ENCODE measurements at regions not wholly inside any gene's neighbourhood (a gene's known extent, or its start where the extent isn't known, plus 50 kb on each side); places are given as distances from the start of the nearest gene placed in this dataset.

DNA sequence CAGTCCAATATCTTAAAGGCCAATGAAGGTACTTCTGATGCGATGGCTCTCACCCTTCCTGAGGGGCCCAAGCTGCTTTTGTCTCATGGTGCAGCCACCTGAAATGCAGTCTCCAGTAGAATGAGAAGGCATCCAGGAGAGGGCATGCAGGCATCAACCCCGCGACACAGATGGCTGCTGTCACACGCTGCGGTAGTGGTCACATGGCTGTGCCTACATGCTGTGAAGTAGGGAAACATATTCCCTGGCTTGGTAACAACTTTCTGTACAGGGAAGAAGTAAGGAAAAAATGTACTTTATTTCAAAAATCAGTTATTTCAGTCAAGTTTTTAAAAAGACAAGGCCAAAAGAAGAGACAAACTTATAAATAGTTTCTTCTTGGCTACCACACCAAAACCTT lies 139.9 kb downstream of the TRIML1 start:
- TF ChIP-seq, protein P1, sequence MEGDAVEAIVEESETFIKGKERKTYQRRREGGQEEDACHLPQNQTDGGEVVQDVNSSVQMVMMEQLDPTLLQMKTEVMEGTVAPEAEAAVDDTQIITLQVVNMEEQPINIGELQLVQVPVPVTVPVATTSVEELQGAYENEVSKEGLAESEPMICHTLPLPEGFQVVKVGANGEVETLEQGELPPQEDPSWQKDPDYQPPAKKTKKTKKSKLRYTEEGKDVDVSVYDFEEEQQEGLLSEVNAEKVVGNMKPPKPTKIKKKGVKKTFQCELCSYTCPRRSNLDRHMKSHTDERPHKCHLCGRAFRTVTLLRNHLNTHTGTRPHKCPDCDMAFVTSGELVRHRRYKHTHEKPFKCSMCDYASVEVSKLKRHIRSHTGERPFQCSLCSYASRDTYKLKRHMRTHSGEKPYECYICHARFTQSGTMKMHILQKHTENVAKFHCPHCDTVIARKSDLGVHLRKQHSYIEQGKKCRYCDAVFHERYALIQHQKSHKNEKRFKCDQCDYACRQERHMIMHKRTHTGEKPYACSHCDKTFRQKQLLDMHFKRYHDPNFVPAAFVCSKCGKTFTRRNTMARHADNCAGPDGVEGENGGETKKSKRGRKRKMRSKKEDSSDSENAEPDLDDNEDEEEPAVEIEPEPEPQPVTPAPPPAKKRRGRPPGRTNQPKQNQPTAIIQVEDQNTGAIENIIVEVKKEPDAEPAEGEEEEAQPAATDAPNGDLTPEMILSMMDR (IDR thresholded peaks at IDR 0.05; ENCODE audit: low read depth, low read length, missing control alignments): no peak
- DNase-seq (ENCODE audit: low read depth): no peak
- H3K4me3 ChIP-seq (ENCODE audit: low read depth, low read length): no peak overlapping the region

DNA sequence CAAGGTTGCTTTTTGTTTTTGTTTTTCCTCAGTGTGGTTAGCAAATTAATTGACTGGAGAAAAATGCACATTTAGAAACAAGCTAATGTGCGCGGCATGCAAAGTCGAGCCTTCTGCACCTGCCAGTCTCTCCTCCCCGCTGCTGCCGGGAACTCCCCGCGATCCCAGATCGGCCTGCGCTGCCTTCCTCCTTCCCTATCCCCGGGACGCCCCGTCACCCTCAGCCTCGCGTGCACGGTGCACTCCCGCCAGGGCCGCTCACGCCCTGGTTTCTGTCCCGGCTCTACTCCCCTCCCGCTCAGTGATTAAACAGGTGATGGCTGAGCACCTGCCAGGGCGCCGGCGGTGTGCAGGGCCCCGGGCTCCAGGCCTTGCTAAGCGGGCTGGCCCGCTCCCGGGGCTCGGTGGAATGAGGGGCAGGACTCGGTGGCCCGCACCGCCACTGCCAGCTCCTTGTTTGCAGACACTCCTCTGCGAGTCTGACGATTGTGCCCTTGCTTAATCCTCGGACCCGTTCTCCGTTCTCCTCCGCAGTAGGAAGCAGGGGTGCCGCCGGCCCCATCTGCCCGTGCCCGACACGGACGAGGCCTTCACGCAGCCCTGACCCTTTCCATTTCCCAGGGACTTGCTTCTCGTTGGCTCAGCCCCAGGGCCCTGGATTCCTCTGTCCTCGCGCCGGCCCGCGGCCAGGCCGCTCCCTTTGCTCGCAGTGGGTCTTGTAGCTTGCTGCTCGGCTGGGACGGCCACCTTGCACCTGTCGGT lies 143.4 kb downstream of the TRIML1 start:
- DNase-seq (ENCODE audit: low read depth): no peak
- TF ChIP-seq, protein P1 (IDR thresholded peaks at IDR 0.05; ENCODE audit: low read depth, low read length, missing control alignments): no peak
- H3K4me3 ChIP-seq (ENCODE audit: low read depth, low read length): no peak overlapping the region

DNA sequence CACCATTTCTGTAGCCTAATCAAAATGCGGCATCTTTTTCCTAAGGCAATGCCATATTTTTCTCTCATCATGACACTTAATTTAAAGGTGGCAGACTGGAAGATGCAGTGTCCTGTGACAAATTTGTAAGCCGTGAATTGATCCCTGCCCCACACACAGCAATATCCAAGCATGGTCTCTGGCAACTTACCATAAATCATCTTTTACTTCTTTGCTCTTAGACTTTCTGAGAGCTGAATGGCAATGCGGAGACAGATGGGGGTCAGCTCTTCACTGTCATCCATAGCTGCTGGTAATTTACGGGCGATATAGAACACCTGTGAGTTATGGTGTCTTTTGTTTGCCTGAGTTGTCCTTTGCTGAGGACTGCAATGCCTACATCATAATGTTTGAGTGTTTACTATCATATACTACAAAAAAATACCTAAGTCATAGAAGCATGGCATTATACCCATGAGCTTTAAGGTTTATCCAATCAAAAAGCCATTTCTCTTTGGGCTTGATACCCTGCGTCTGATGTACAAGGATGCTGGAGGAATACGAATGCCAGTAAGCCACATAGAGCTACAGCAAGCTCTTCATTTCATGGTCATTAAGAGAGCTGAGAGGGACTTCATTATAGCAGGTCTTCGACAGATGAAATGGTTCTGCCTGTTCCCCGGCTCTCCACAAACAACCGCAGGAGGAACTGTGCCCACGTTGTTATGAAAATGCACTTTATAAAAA lies 148.1 kb downstream of the TRIML1 start:
- TF ChIP-seq, protein P1 (IDR thresholded peaks at IDR 0.05; ENCODE audit: low read depth, low read length, missing control alignments): no peak
- DNase-seq (ENCODE audit: low read depth): no peak
- no peak overlapping the region for H3K4me3 ChIP-seq (ENCODE audit: low read depth, low read length)

DNA sequence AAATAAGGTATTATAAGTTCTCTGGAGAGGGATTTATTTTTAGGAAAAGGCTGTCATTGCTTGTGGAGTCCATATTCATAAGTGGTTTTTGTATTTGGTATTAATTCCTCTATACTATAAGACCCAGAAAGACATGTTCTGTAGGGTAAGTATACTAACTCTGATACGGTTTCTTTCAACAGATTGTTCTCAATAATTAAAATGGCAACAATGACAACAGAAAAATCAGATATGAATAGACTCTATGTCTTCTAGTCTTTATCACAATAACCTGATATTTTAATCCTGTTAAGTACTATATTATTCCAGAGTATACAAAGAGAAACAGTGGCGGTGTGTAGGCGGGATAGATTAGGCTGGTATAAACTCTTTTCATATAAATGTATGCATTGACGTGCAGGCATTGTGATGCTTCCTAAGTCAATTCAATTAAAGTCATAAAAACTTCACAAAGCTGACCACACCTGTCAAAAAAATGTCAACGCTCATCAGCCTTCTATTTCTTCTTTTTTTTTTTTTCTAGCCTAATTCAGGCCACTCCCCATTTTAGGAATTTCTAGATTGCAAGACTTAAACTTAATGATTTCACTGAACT lies 150.4 kb downstream of the TRIML1 start:
- no peak for DNase-seq (ENCODE audit: low read depth)
- H3K4me3 ChIP-seq (ENCODE audit: low read depth, low read length): no peak overlapping the region
- TF ChIP-seq, protein P1 (IDR thresholded peaks at IDR 0.05; ENCODE audit: low read depth, low read length, missing control alignments): no peak

DNA sequence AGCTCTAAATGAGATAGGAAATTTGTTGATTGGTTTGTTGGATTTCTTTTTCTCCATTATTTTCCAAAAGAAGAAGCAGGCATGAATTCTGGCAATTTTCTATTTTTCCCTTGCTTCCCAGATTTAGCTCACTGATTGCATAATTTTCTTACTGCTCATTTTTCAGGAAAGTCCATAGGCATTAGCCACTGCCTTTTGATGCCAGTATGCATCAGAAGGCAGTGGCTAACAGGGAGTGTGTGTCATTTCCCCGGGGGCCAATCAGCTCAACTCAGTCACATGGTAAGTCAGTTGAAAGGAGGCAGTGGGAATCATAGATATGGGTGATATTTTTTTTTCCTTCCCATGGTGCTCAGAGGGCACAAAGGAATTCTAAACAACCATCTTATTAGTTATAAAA lies 156.7 kb downstream of the TRIML1 start:
- TF ChIP-seq, protein P1 (IDR thresholded peaks at IDR 0.05; ENCODE audit: low read depth, low read length, missing control alignments): no peak
- no peak for DNase-seq (ENCODE audit: low read depth)
- H3K4me3 ChIP-seq (ENCODE audit: low read depth, low read length): no peak overlapping the region

DNA sequence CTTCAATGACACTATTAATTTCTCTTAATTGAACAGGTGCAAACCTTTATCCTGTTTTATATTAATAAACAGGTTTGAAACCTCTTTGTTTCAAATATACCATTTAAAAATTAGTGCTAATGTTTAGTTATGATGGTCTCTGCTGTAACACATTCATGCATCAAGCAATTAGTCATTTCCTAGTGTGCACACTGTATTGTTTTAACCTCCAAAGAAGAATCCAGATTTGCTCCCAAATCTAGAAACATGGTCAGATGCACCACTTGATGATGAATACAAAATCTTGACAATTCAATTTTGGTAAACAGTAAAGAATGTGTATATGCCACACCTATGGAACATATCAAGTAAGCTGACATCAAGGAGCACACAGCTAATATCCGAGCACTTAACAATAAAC lies 157.1 kb downstream of the TRIML1 start:
- DNase-seq (ENCODE audit: low read depth): no peak
- no peak overlapping the region for H3K4me3 ChIP-seq (ENCODE audit: low read depth, low read length)
- TF ChIP-seq, protein P1 (IDR thresholded peaks at IDR 0.05; ENCODE audit: low read depth, low read length, missing control alignments): no peak

Measured in GM12864 (cell line).